GM12891 (cell line): ENCODE measurements at regions not wholly inside any gene's neighbourhood (a gene's known extent, or its start where the extent isn't known, plus 50 kb on each side); places are given as distances from the start of the nearest gene placed in this dataset.

Experiments
- DNase-seq: peaks from one replicate; pipeline ENCODE4 v3.0.0; 2011; ENCODE audit warnings: low spot score; ENCODE audit not compliant: insufficient read length
- FAIRE-seq: peaks from 2 replicates; lab custom pipeline; 2011; peaks lifted over from hg19 to GRCh38; lab: Jason Lieb, UNC
- PAX5 ChIP-seq: IDR thresholded peaks from 2 replicates; pipeline ENCODE4 v1.6.1; 2011; ENCODE audit warnings: low read length, moderate library complexity, mild to moderate bottlenecking; ENCODE audit not compliant: insufficient read depth, severe bottlenecking
- POLR2A ChIP-seq: IDR thresholded peaks from 2 replicates; pipeline ENCODE4 v1.6.1; 2011; ENCODE audit warnings: low read depth, low read length, control low read depth
- POLR2AphosphoS5 ChIP-seq: IDR thresholded peaks from 2 replicates; pipeline ENCODE4 v1.6.1; 2011; ENCODE audit warnings: low read depth, low read length, control low read depth
- POU2F2 ChIP-seq: IDR thresholded peaks from 2 replicates; pipeline ENCODE4 v1.6.1; 2011; ENCODE audit warnings: low read depth, mild to moderate bottlenecking, control low read depth, low read length, moderate library complexity
- SPI1 ChIP-seq: IDR thresholded peaks from 2 replicates; pipeline ENCODE4 v1.6.1; 2011; ENCODE audit warnings: low read depth, low read length, control low read depth
- TAF1 ChIP-seq: IDR thresholded peaks from 2 replicates; pipeline ENCODE4 v1.6.1; 2011; ENCODE audit warnings: low read depth, low read length, control low read depth

- FAIRE-seq (no peak), DNase-seq (no peak)
- TF ChIP-seq POU2F2 (no peak), PAX5 (no peak), POLR2AphosphoS5 (no peak), POLR2A (no peak), TAF1 (no peak), SPI1 (no peak)
These were observed 1686.5 kb upstream of the ACO1 start for GRCh38 chr9:30697958-30698357.

- FAIRE-seq (no peak), DNase-seq (no peak)
- TF ChIP-seq PAX5 (no peak), POLR2AphosphoS5 (no peak), TAF1 (no peak), POLR2A (no peak), POU2F2 (no peak), SPI1 (no peak)
These were observed 1672.9 kb upstream of the ACO1 start for GRCh38 chr9:30711591-30711990.

GRCh38 chr9:30713243-30713642 is 1671.2 kb upstream of the ACO1 start:
- DNase-seq (no peak), FAIRE-seq (no peak)
- TF ChIP-seq TAF1 (no peak), POU2F2 (no peak)

- no peak for DNase-seq
- FAIRE-seq, result no peak
- TF ChIP-seq TAF1, result no peak
- no peak for TF ChIP-seq SPI1
- no peak for TF ChIP-seq POU2F2
- no peak for TF ChIP-seq PAX5
- no peak for TF ChIP-seq POLR2A
- no peak for TF ChIP-seq POLR2AphosphoS5
These were observed 1670.1 kb upstream of the ACO1 start for GRCh38 chr9:30714389-30714788.

- DNase-seq, result no peak
- FAIRE-seq, result no peak
- no peak for TF ChIP-seq POU2F2
- TF ChIP-seq SPI1, result no peak
- no peak for TF ChIP-seq POLR2AphosphoS5
- TF ChIP-seq POLR2A, result no peak
- TF ChIP-seq TAF1, result no peak
- TF ChIP-seq PAX5, result no peak
These were observed 1666.0 kb upstream of the ACO1 start for GRCh38 chr9:30718483-30718882.

- DNase-seq (no peak), FAIRE-seq (no peak)
- TF ChIP-seq POU2F2 (no peak), POLR2AphosphoS5 (no peak), PAX5 (no peak), POLR2A (no peak), SPI1 (no peak), TAF1 (no peak)
These were observed 1662.4 kb upstream of the ACO1 start for GRCh38 chr9:30722065-30722464.

- DNase-seq (no peak), FAIRE-seq (no peak)
- TF ChIP-seq POLR2AphosphoS5 (no peak), PAX5 (no peak), POU2F2 (no peak), POLR2A (no peak), SPI1 (no peak), TAF1 (no peak)
These were observed 1660.8 kb upstream of the ACO1 start for GRCh38 chr9:30723656-30724055.

GRCh38 chr9:30732060-30732459 is 1652.4 kb upstream of the ACO1 start:
- FAIRE-seq (no peak), DNase-seq (no peak)

GRCh38 chr9:30744871-30745270 is 1639.6 kb upstream of the ACO1 start:
- TF ChIP-seq POU2F2 (no peak), POLR2A (no peak), POLR2AphosphoS5 (no peak), TAF1 (no peak), SPI1 (no peak)
- DNase-seq, result no peak
- FAIRE-seq, result no peak

More at GRCh38 chr9:30732060-30732459, 1652.4 kb upstream of the ACO1 start:
- no peak for TF ChIP-seq PAX5
- TF ChIP-seq SPI1, result no peak
- no peak for TF ChIP-seq POLR2A
- no peak for TF ChIP-seq POLR2AphosphoS5
- no peak for TF ChIP-seq POU2F2

GRCh38 chr9:30746589-30746988 is 1637.9 kb upstream of the ACO1 start:
- DNase-seq (no peak), FAIRE-seq (no peak)
- no peak for TF ChIP-seq TAF1
- TF ChIP-seq PAX5, result no peak
- TF ChIP-seq POLR2A, result no peak
- TF ChIP-seq SPI1, result no peak
- no peak for TF ChIP-seq POLR2AphosphoS5

- DNase-seq (no peak), FAIRE-seq (no peak)
- no peak for TF ChIP-seq POLR2AphosphoS5
- no peak for TF ChIP-seq PAX5
- no peak for TF ChIP-seq SPI1
- TF ChIP-seq POU2F2, result no peak
- TF ChIP-seq POLR2A, result no peak
- TF ChIP-seq TAF1, result no peak
These were observed 1626.7 kb upstream of the ACO1 start for GRCh38 chr9:30757723-30758122.
